Osteocyte (in vitro differentiated cells): ENCODE measurements at regions not wholly inside any gene's neighbourhood (a gene's known extent, or its start where the extent isn't known, plus 50 kb on each side); places are given as distances from the start of the nearest gene placed in this dataset.

Source experiments
- DNase-seq: peaks from one replicate; pipeline ENCODE4 v3.0.0; 2021; ENCODE audit warnings: mixed read lengths; ENCODE audit not compliant: unreplicated experiment; ENCODE audit errors: extremely low spot score
- H3K27ac Mint-ChIP-seq: one replicate; pipeline ENCODE4 v1.8.0; 2021; ENCODE audit warnings: mild to moderate bottlenecking, mixed read lengths; ENCODE audit not compliant: unreplicated experiment
- H3K27me3 Mint-ChIP-seq: one replicate; pipeline ENCODE4 v1.8.0; 2021; ENCODE audit warnings: mixed read lengths; ENCODE audit not compliant: unreplicated experiment
- H3K36me3 Mint-ChIP-seq: one replicate; pipeline ENCODE4 v1.8.0; 2021; ENCODE audit warnings: mixed read lengths; ENCODE audit not compliant: unreplicated experiment
- H3K4me1 Mint-ChIP-seq: one replicate; pipeline ENCODE4 v1.8.0; 2021; ENCODE audit warnings: mixed read lengths; ENCODE audit not compliant: unreplicated experiment
- H3K4me3 Mint-ChIP-seq: one replicate; pipeline ENCODE4 v1.8.0; 2021; ENCODE audit warnings: mild to moderate bottlenecking, moderate library complexity, mixed read lengths; ENCODE audit not compliant: unreplicated experiment
- H3K9me3 Mint-ChIP-seq: one replicate; pipeline ENCODE4 v1.8.0; 2021; ENCODE audit warnings: mixed read lengths; ENCODE audit not compliant: unreplicated experiment
- TF ChIP-seq, protein P1 (sequence below): fragments of 200-600 bp; sonication (generic); IDR thresholded peaks from 2 replicates; pipeline ENCODE4 v1.5.0; 2021; ENCODE audit warnings: antibody characterized with exemption, mild to moderate bottlenecking, moderate library complexity

DNA sequence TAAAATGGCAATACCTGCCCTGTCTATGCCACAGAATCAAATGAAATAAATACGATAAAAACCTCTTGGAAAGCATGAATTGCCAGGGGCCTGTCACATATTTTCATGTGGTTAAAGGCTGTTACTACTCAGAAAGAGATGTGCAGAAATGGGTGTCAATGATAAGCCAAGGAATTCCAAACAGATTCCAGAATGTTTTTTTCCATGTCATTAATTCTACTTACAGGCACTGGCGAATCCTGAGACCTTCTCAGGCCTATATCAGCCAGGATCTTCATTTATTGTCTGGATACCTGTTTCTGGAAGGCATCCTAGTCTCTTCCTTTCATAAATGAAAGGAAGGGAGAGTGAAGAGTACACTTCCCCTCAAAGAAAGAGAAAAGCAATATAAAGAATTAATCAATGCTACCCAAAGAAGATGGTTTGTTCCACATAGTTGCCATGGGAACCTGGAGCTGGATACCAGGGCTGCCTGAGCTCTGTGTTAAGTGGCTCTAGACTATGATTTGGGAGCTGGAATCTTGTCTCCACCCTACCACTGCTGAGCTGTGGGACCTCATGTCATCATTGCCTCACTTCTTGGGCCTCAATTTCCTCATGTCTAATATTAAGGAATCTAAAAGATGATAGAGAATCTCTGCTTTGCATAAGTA is 335.1 kb upstream of the SKOR2 start:
- H3K27me3 Mint-ChIP-seq, result peaks cover 6% of the 10 kb centered on the region
- no peak for DNase-seq
- TF ChIP-seq, protein P1, sequence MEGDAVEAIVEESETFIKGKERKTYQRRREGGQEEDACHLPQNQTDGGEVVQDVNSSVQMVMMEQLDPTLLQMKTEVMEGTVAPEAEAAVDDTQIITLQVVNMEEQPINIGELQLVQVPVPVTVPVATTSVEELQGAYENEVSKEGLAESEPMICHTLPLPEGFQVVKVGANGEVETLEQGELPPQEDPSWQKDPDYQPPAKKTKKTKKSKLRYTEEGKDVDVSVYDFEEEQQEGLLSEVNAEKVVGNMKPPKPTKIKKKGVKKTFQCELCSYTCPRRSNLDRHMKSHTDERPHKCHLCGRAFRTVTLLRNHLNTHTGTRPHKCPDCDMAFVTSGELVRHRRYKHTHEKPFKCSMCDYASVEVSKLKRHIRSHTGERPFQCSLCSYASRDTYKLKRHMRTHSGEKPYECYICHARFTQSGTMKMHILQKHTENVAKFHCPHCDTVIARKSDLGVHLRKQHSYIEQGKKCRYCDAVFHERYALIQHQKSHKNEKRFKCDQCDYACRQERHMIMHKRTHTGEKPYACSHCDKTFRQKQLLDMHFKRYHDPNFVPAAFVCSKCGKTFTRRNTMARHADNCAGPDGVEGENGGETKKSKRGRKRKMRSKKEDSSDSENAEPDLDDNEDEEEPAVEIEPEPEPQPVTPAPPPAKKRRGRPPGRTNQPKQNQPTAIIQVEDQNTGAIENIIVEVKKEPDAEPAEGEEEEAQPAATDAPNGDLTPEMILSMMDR, result no peak
- H3K9me3 Mint-ChIP-seq, result no peaks in the 10 kb centered on the region
- no peaks in the 10 kb centered on the region for H3K4me1 Mint-ChIP-seq
- H3K4me3 Mint-ChIP-seq, result no peak overlapping the region
- H3K27ac Mint-ChIP-seq, result no peak overlapping the region
- no peaks in the 10 kb centered on the region for H3K36me3 Mint-ChIP-seq

DNA sequence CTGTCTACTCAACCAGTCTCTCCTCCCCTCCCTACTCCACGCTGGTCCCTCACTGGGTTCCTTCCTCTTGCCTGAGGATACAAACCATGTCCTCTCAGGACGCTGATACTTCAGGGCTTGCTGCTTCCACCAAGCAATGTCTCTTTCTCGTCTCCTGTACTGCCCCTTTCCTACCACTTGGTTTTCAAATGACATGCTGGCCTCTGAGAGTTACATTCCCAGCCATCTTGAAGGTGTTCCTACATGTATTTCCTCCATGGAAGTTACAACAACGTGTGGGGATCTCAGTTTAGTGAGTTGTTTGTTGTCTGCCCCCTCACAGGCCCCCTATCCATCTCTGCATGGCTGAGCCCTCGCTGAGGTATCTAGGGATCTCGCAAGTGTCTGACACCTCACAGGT is 334.5 kb upstream of the SKOR2 start:
- Mint-ChIP-seq H3K27me3 (peaks cover 6% of the 10 kb centered on the region), H3K9me3 (no peaks in the 10 kb centered on the region), H3K27ac (no peak overlapping the region), H3K4me1 (no peaks in the 10 kb centered on the region), H3K4me3 (no peak overlapping the region), H3K36me3 (no peaks in the 10 kb centered on the region)
- no peak for DNase-seq
- TF ChIP-seq, protein P1, result no peak

GRCh38 chr18:47585136-47585535 is 333.7 kb upstream of the SKOR2 start:
- H3K27me3 Mint-ChIP-seq, result peaks cover 6% of the 10 kb centered on the region
- no peaks in the 10 kb centered on the region for H3K9me3 Mint-ChIP-seq
- TF ChIP-seq, protein P1, result no peak

DNA sequence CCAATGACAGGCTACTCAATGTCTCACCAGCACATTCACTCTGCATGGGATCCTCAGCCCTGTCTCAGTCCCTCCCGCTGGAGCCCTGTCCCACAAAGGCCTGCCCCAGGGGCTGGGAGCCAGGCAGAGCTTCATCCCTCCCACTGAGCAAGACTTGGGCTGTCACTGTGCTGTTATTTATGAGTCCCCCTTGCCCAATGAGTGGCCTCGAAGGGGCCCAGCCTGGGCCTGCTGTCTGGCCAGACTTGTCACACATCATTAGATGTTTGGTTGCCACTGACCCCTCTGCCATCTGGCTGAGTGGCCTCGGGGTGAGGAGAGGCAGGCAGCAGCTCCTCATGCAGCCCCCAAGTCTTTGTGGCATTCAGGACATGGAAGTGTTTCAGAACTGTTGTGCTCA is 330.6 kb upstream of the SKOR2 start:
- Mint-ChIP-seq H3K36me3 (no peaks in the 10 kb centered on the region), H3K4me3 (no peak overlapping the region), H3K27me3 (peaks cover 6% of the 10 kb centered on the region), H3K9me3 (no peaks in the 10 kb centered on the region), H3K4me1 (no peaks in the 10 kb centered on the region), H3K27ac (no peak overlapping the region)
- no peak for DNase-seq
- TF ChIP-seq, protein P1, result no peak

More at GRCh38 chr18:47585136-47585535, 333.7 kb upstream of the SKOR2 start:
- DNase-seq, result no peak
- Mint-ChIP-seq H3K27ac (no peak overlapping the region), H3K36me3 (no peaks in the 10 kb centered on the region), H3K4me3 (no peak overlapping the region), H3K4me1 (no peaks in the 10 kb centered on the region)

GRCh38 chr18:47577520-47577919 is 326.1 kb upstream of the SKOR2 start:
- Mint-ChIP-seq H3K4me3 (no peak overlapping the region), H3K36me3 (no peaks in the 10 kb centered on the region), H3K27ac (no peak overlapping the region), H3K27me3 (no peaks in the 10 kb centered on the region), H3K4me1 (no peaks in the 10 kb centered on the region), H3K9me3 (no peaks in the 10 kb centered on the region)
- TF ChIP-seq, protein P1, result no peak
- DNase-seq, result no peak
